Endothelial cell of umbilical vein (primary cell): ENCODE measurements at regions not wholly inside any gene's neighbourhood (a gene's known extent, or its start where the extent isn't known, plus 50 kb on each side); places are given as distances from the start of the nearest gene placed in this dataset.

Experiments
- BruUV-seq: library from RNA; stranded (reverse); fragments of 400-500 nt; replicated peaks from 2 replicates; lab custom pipeline; 2021; lab: Mats Ljungman, UMichigan
- CTCF ChIA-PET: fragments of 300-600, 350-600 bp; sonication (Branson Sonifier 250); formaldehyde crosslinking; loops from one replicate; lab custom pipeline; 2021; ENCODE audit warnings: antibody characterized with exemption, inconsistent platforms; lab: Charles Lee
- POLR2A ChIA-PET: fragments of 300-600, 350-600 bp; sonication (Branson Sonifier 250); formaldehyde crosslinking; loops from one replicate; lab custom pipeline; 2021; ENCODE audit warnings: antibody characterized with exemption, inconsistent platforms; lab: Charles Lee
- DNase-seq: peaks from one replicate; pipeline ENCODE4 v3.0.0-alpha.2; 2011; ENCODE audit warnings: low read depth, low spot score
- FAIRE-seq: peaks from 2 replicates; lab custom pipeline; 2011; peaks lifted over from hg19 to GRCh38; lab: Jason Lieb, UNC
- H2AFZ ChIP-seq: 2 replicates; pipeline ENCODE4 v1.6.0; 2012; ENCODE audit warnings: low read depth, low read length, control low read depth, inconsistent platforms
- H3K27ac ChIP-seq: 2 replicates; pipeline ENCODE4 v1.5.1; 2011; ENCODE audit warnings: low read depth, mild to moderate bottlenecking, control low read depth, low read length, moderate library complexity; ENCODE audit not compliant: insufficient read depth
- H3K27me3 ChIP-seq, 2 experiments: 2 replicates each; pipeline versions ENCODE4 v1.6.0 to v1.6.1; 2011; ENCODE audit warnings: low read length in 2 of 2, mixed read lengths in 1 of 2; ENCODE audit not compliant: control insufficient read depth in 2 of 2, insufficient read depth in 2 of 2
- H3K36me3 ChIP-seq, 2 experiments: 2 replicates in 1 of 2; 3 replicates in 1 of 2; pipeline ENCODE4 v1.5.1; 2011; ENCODE audit warnings: low read length in 2 of 2, mild to moderate bottlenecking in 1 of 2, moderate library complexity in 1 of 2; ENCODE audit not compliant: control insufficient read depth in 2 of 2, insufficient read depth in 2 of 2; ENCODE audit errors: extremely low read depth in 1 of 2
- H3K4me1 ChIP-seq: 3 replicates; pipeline ENCODE4 v1.5.1; 2011; ENCODE audit warnings: mild to moderate bottlenecking, low read length; ENCODE audit not compliant: control insufficient read depth, insufficient read depth; ENCODE audit errors: extremely low read depth
- H3K4me2 ChIP-seq: 2 replicates; pipeline ENCODE4 v1.6.1; 2011; ENCODE audit warnings: low read length, control low read depth, mixed read lengths; ENCODE audit not compliant: insufficient read depth
- H3K4me3 ChIP-seq, 3 experiments: fragments of 200-600 bp in 1 of 3; sonication (generic), shearing (Covaris generic) in 1 of 3; replicated peaks in 1 of 3; 2 replicates each; pipeline ENCODE4 v1.5.1; 2011 to 2016; ENCODE audit warnings: control low read depth in 3 of 3, low read length in 3 of 3, mild to moderate bottlenecking in 2 of 3, inconsistent platforms in 1 of 3, low read depth in 1 of 3, moderate library complexity in 1 of 3; ENCODE audit not compliant: insufficient read depth in 1 of 3
- H3K79me2 ChIP-seq: 2 replicates; pipeline ENCODE4 v1.6.0; 2012; ENCODE audit warnings: low read length, inconsistent platforms; ENCODE audit not compliant: control insufficient read depth, insufficient read depth
- H3K9ac ChIP-seq: replicated peaks from 2 replicates; pipeline ENCODE3; 2011; ENCODE audit warnings: low read length, control low read depth; ENCODE audit not compliant: insufficient read depth; ENCODE audit errors: extremely low read depth
- H3K9me1 ChIP-seq: replicated peaks from 3 replicates; pipeline ENCODE4 v1.6.0; 2011; ENCODE audit warnings: mild to moderate bottlenecking, low read length; ENCODE audit not compliant: control insufficient read depth, insufficient read depth; ENCODE audit errors: extremely low read depth
- H3K9me3 ChIP-seq: replicated peaks from 2 replicates; pipeline ENCODE4 v1.5.1; 2012; ENCODE audit warnings: low read length, inconsistent platforms; ENCODE audit not compliant: control insufficient read depth, insufficient read depth
- H4K20me1 ChIP-seq: replicated peaks from 2 replicates; pipeline ENCODE3; 2011; ENCODE audit warnings: mild to moderate bottlenecking, low read length; ENCODE audit not compliant: control insufficient read depth, insufficient read depth; ENCODE audit errors: extremely low read depth
- EZH2 ChIP-seq: IDR thresholded peaks from 2 replicates; pipeline ENCODE4 v1.6.1; 2012; ENCODE audit warnings: borderline replicate concordance, low read depth, mild to moderate bottlenecking, moderate library complexity, low read length, inconsistent platforms; ENCODE audit not compliant: severe bottlenecking
- FOS ChIP-seq: IDR thresholded peaks from 2 replicates; pipeline ENCODE4 v1.6.1; 2011; ENCODE audit warnings: mild to moderate bottlenecking, low read length, moderate library complexity, borderline replicate concordance; ENCODE audit not compliant: insufficient read depth
- GATA2 ChIP-seq: IDR thresholded peaks from 2 replicates; pipeline ENCODE4 v1.7.0; 2011; ENCODE audit warnings: low read depth, mild to moderate bottlenecking, moderate library complexity, mixed read lengths, low read length; ENCODE audit not compliant: insufficient read length, insufficient read depth
- JUN ChIP-seq: IDR thresholded peaks from 2 replicates; pipeline ENCODE4 v1.6.1; 2011; ENCODE audit warnings: borderline replicate concordance, low read depth; ENCODE audit not compliant: insufficient read length, insufficient read depth
- MYC ChIP-seq: IDR thresholded peaks from one replicate; pipeline ENCODE4 v1.6.1; 2011; ENCODE audit warnings: mild to moderate bottlenecking, low read depth, low read length
- POLR2A ChIP-seq: IDR thresholded peaks from 2 replicates; pipeline ENCODE4 v1.6.1; 2012; ENCODE audit warnings: low read depth, mild to moderate bottlenecking, control low read depth, low read length
- POLR2AphosphoS5 ChIP-seq: IDR thresholded peaks from 2 replicates; pipeline ENCODE4 v1.6.1; 2012; ENCODE audit warnings: low read depth, mild to moderate bottlenecking, control low read depth, low read length, moderate library complexity; ENCODE audit not compliant: insufficient read depth
- dilution Hi-C: fragments of 300-500 bp; cut with MboI; formaldehyde crosslinking; loops from one replicate; pipeline ENCODE4 v1.15.0; 2019; ENCODE audit warnings: low sequenced_read_pairs; ENCODE audit not compliant: extremely low pct_ligation_motif_present
- intact Hi-C: fragments of 100-400 bp; cut with micrococcal nuclease; formaldehyde crosslinking; loops from one replicate; pipeline ENCODE4 v1.10.0; 2022
- TF ChIP-seq, protein P1 (sequence below), 2 donors: IDR thresholded peaks; 1 replicate in 1 of 2; 2 replicates in 1 of 2; pipeline ENCODE4 v1.5.1; 2011; ENCODE audit warnings: low read length in 2 of 2, mild to moderate bottlenecking in 2 of 2, moderate library complexity in 2 of 2, control low read depth in 1 of 2, inconsistent platforms in 1 of 2, low read depth in 1 of 2; ENCODE audit not compliant: insufficient read depth in 1 of 2; ENCODE audit errors: extremely low read depth in 1 of 2
- TF ChIP-seq, protein P2 (sequence below): IDR thresholded peaks from 2 replicates; pipeline ENCODE4 v1.6.1; 2011; ENCODE audit not compliant: insufficient read depth, insufficient read length

DNA sequence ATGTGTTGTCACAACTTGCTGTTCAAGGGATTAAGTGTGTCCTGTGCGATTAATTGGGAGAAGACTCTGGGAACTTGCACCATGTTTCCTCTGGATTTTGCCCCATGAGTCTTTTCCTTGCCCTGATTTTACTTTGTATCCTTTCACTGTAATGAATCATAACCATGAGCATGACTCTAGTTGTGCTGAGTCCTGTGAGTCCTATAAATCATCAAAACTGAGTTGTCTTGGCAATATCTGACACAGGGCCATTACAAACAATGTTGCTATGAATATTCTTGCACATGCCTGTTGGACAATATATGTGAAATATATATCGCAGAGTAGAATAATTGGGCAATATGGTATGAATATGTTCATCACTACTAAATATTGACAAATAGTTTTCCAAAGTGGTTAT, 56.5 kb upstream of the COL5A2 start:
- Histone ChIP-seq H3K36me3 (no peaks in the 10 kb centered on the region), H3K27ac (no peak overlapping the region), H3K4me3 (no peak overlapping the region), H3K4me1 (no peaks in the 10 kb centered on the region), H3K9me3 (no peaks in the 10 kb centered on the region), H3K9me1 (no peaks in the 10 kb centered on the region), H2AFZ (no peak overlapping the region), H3K9ac (no peak overlapping the region), H3K79me2 (no peaks in the 10 kb centered on the region), H4K20me1 (no peaks in the 10 kb centered on the region), H3K4me2 (no peak overlapping the region), H3K27me3 (no peaks in the 10 kb centered on the region)
- DNase-seq, result no peak
- no TSS peak for BruUV-seq
- ChIA-PET CTCF (no interaction called here), POLR2A (no interaction called here)
- dilution Hi-C loops, result no loop called here
- no peak for FAIRE-seq
- TF ChIP-seq JUN, result no peak
- TF ChIP-seq, protein P1, sequence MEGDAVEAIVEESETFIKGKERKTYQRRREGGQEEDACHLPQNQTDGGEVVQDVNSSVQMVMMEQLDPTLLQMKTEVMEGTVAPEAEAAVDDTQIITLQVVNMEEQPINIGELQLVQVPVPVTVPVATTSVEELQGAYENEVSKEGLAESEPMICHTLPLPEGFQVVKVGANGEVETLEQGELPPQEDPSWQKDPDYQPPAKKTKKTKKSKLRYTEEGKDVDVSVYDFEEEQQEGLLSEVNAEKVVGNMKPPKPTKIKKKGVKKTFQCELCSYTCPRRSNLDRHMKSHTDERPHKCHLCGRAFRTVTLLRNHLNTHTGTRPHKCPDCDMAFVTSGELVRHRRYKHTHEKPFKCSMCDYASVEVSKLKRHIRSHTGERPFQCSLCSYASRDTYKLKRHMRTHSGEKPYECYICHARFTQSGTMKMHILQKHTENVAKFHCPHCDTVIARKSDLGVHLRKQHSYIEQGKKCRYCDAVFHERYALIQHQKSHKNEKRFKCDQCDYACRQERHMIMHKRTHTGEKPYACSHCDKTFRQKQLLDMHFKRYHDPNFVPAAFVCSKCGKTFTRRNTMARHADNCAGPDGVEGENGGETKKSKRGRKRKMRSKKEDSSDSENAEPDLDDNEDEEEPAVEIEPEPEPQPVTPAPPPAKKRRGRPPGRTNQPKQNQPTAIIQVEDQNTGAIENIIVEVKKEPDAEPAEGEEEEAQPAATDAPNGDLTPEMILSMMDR (IDR thresholded peaks at IDR 0.05; ENCODE audit: extremely low read depth in 1 of 2, insufficient read depth in 1 of 2, low read depth in 1 of 2, low read length in 2 of 2), result no peak
- TF ChIP-seq GATA2, result no peak
- TF ChIP-seq MYC, result no peak
- no peak for TF ChIP-seq POLR2A
- TF ChIP-seq FOS, result no peak
- no peak for TF ChIP-seq POLR2AphosphoS5
- no peak for TF ChIP-seq EZH2
- TF ChIP-seq, protein P2, sequence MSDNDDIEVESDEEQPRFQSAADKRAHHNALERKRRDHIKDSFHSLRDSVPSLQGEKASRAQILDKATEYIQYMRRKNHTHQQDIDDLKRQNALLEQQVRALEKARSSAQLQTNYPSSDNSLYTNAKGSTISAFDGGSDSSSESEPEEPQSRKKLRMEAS, result no peak
- intact Hi-C loops, result no loop called here
